ENCODE measurements at regions not wholly inside any gene's neighbourhood (a gene's known extent, or its start where the extent isn't known, plus 50 kb on each side); places are given as distances from the start of the nearest gene placed in this dataset.
A peak's percentile ranks its signal among the peaks of the same experiment; 100 is the strongest.

DNA sequence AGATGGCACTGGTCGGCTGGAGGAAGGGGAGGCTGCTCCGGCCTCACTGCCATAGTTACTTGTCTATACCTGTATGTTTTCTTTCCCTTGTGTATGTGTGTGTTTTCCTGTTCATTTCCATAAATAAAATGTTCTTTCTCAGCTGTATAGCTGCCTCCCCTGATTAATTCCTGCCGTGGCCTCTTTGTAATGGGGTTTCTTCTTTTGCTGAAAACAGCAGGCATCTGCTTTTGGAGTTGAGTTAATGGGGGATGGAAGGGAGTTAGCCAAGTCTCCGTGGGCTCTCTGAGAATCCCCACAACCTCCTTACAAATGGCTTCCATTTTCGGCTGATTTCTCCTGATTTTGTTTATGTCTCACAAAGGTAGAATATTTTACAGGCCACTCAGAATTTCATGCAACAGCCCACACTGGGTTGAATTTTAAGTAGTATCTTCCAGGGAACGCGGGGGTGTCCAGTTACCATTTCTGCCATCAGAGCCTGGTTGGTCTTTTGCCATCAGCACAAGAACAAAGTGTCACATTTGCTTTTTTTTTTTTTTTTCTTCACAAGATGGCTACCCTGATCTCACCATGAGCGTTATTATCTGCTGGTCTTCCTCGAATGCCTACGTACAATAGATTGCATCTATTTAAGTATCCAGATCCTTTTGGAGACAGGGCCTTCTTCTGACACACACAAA is 88.1 kb upstream of the NRP1 start:
- peaks cover 18% of the 10 kb centered on the region for H3K4me1 ChIP-seq (ENCODE audit: insufficient read depth, low read length)
- H2AFZ ChIP-seq (ENCODE audit: low read depth, low read length) = peak overlapping the region; percentile 60
- H3K4me3 ChIP-seq (ENCODE audit: low read length) = no peak overlapping the region
- no peaks in the 10 kb centered on the region for H3K9me3 ChIP-seq (ENCODE audit: low read length)
- no peaks in the 10 kb centered on the region for H3K27me3 ChIP-seq (ENCODE audit: insufficient read depth, low read length)
- H3K36me3 ChIP-seq (ENCODE audit: insufficient read depth, low read length) = no peaks in the 10 kb centered on the region

DNA sequence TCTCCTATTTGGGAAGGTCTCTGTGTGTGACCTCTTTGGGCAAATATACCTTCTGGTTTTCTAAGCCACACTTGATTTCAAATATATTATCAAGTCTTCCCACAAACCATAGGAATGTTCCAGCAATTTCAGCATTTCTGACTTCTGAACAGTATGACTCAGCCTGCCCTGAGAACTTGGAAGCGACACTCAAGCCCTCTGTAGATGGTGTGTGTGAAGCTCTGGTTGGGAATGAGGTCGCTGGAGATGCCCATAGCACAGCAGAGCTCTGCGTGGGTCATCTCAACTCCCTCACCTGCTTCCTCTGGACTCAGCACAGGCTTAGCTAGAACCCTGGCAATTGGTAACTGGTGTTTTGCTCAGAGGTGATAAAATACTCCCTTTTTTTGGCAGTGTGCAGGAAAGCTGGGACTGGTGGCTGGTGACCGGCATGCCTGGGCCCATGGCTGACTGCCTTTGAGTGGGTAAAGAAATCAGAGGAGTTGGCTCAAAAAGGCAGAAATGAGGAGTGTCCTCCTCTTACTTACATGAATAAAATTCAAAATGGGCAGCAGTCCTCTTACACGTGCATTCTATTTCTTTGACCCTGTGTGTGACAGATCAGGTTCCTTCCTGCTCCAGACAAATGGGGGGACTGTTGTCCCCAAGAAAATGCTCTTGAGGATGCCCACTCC is 87.5 kb upstream of the NRP1 start:
- Histone ChIP-seq H2AFZ (ENCODE audit: low read depth, low read length) (peak overlapping the region; percentile 60), H3K4me3 (ENCODE audit: low read length) (no peak overlapping the region), H3K4me1 (ENCODE audit: insufficient read depth, low read length) (peaks cover 18% of the 10 kb centered on the region), H3K36me3 (ENCODE audit: insufficient read depth, low read length) (no peaks in the 10 kb centered on the region), H3K9me3 (ENCODE audit: low read length) (no peaks in the 10 kb centered on the region), H3K27me3 (ENCODE audit: insufficient read depth, low read length) (no peaks in the 10 kb centered on the region)

DNA sequence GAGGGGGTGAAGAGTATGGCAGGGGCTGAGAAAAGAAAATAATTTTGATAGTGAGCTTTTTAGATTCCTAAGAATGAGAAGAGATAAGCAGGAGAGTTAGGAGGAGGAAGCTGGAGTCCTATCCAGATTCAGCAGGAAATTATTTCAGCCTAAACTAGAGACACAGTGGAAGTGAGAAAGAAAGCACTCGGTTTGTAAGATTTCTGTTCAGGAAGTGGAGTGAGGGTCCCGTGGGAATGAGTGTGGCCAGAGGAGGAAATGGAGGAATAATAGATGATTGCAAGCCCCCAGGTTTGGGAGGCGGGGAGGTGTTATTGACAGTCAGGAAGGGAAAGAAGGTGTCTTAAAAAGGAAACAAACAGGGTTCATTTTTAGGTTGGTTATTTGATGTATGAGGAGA is 84.8 kb upstream of the NRP1 start:
- H3K9me3 ChIP-seq (ENCODE audit: low read length) = no peaks in the 10 kb centered on the region
- no peaks in the 10 kb centered on the region for H3K36me3 ChIP-seq (ENCODE audit: insufficient read depth, low read length)
- H3K27me3 ChIP-seq (ENCODE audit: insufficient read depth, low read length) = no peaks in the 10 kb centered on the region
- H3K4me3 ChIP-seq (ENCODE audit: low read length) = no peak overlapping the region
- peaks cover 15% of the 10 kb centered on the region for H3K4me1 ChIP-seq (ENCODE audit: insufficient read depth, low read length)
- H2AFZ ChIP-seq (ENCODE audit: low read depth, low read length) = no peak overlapping the region

DNA sequence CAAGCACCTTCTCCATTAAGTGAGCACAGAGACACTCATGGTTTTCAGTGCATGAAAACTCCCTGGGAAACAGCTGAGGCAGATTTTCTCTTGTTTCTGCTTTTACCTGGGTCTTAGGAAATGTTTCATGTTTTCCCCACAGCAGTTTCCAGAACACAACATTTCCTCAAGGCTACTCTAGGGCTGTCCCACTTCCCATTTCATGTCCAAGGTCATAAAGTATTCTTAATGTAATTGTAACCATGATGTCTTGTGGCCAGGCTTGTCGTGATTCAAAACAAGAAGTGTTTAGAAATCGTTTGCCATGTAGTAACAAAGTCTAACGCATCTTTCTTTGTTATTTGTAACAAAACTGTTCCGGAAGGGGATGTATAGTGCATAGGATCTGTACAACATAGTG is 83.8 kb upstream of the NRP1 start:
- no peak overlapping the region for H2AFZ ChIP-seq (ENCODE audit: low read depth, low read length)
- H3K9me3 ChIP-seq (ENCODE audit: low read length) = no peaks in the 10 kb centered on the region
- H3K36me3 ChIP-seq (ENCODE audit: insufficient read depth, low read length) = no peaks in the 10 kb centered on the region
- no peaks in the 10 kb centered on the region for H3K27me3 ChIP-seq (ENCODE audit: insufficient read depth, low read length)
- H3K4me1 ChIP-seq (ENCODE audit: insufficient read depth, low read length) = peaks cover 15% of the 10 kb centered on the region
- H3K4me3 ChIP-seq (ENCODE audit: low read length) = no peak overlapping the region

DNA sequence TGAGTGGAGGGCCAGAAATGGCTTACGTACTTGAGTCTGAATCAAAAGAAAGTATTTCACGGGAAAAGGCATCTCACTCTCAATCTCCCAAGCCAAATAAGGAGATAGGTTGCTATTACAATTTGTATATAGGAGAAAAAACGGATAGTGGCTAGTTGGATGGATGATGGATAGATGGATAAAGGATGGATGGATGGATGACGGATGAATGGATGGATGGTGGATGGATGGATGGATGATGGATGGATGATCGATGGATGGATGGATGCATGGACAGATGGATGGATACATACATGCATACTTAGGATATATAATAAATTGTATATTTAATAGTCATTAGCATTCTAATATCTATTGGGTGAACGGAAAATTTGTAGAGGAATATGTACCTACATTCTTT is 82.2 kb upstream of the NRP1 start:
- Histone ChIP-seq H3K9me3 (ENCODE audit: low read length) (no peaks in the 10 kb centered on the region), H2AFZ (ENCODE audit: low read depth, low read length) (no peak overlapping the region), H3K36me3 (ENCODE audit: insufficient read depth, low read length) (no peaks in the 10 kb centered on the region), H3K27me3 (ENCODE audit: insufficient read depth, low read length) (no peaks in the 10 kb centered on the region), H3K4me3 (ENCODE audit: low read length) (no peak overlapping the region), H3K4me1 (ENCODE audit: insufficient read depth, low read length) (no peaks in the 10 kb centered on the region)

GRCh38 chr10:33416209-33416608 is 81.7 kb upstream of the NRP1 start:
- no peaks in the 10 kb centered on the region for H3K9me3 ChIP-seq (ENCODE audit: low read length)
- no peaks in the 10 kb centered on the region for H3K4me1 ChIP-seq (ENCODE audit: insufficient read depth, low read length)
- no peaks in the 10 kb centered on the region for H3K27me3 ChIP-seq (ENCODE audit: insufficient read depth, low read length)
- no peak overlapping the region for H2AFZ ChIP-seq (ENCODE audit: low read depth, low read length)
- H3K36me3 ChIP-seq (ENCODE audit: insufficient read depth, low read length) = no peaks in the 10 kb centered on the region
- no peak overlapping the region for H3K4me3 ChIP-seq (ENCODE audit: low read length)

DNA sequence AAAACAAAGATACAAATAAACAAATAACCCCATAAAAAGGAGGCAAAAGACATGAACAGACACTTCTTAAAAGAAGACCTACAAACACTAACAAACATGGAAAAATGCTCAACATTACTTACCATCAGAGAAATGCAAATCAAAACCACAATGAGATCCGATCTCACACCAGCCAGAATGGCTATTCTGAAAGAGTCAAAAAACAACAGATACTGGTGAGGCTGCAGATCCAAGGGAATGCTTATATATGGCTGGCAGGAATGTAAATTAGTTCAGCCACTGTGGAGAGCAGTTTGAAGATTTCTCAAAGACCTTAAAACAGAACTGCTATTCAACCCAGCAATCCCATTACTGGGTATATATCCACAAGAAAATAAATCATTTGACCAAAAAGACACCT is 80.4 kb upstream of the NRP1 start:
- no peaks in the 10 kb centered on the region for H3K4me1 ChIP-seq (ENCODE audit: insufficient read depth, low read length)
- no peak overlapping the region for H2AFZ ChIP-seq (ENCODE audit: low read depth, low read length)
- no peaks in the 10 kb centered on the region for H3K27me3 ChIP-seq (ENCODE audit: insufficient read depth, low read length)
- no peak overlapping the region for H3K4me3 ChIP-seq (ENCODE audit: low read length)
- no peaks in the 10 kb centered on the region for H3K9me3 ChIP-seq (ENCODE audit: low read length)
- no peaks in the 10 kb centered on the region for H3K36me3 ChIP-seq (ENCODE audit: insufficient read depth, low read length)

- no peaks in the 10 kb centered on the region for H3K36me3 ChIP-seq (ENCODE audit: insufficient read depth, low read length)
- no peaks in the 10 kb centered on the region for H3K27me3 ChIP-seq (ENCODE audit: insufficient read depth, low read length)
- H3K4me3 ChIP-seq (ENCODE audit: low read length) = no peak overlapping the region
- no peaks in the 10 kb centered on the region for H3K9me3 ChIP-seq (ENCODE audit: low read length)
- H2AFZ ChIP-seq (ENCODE audit: low read depth, low read length) = no peak overlapping the region
- H3K4me1 ChIP-seq (ENCODE audit: insufficient read depth, low read length) = no peaks in the 10 kb centered on the region
Measured at GRCh38 chr10:33412653-33413361, 78.3 kb upstream of the NRP1 start.

DNA sequence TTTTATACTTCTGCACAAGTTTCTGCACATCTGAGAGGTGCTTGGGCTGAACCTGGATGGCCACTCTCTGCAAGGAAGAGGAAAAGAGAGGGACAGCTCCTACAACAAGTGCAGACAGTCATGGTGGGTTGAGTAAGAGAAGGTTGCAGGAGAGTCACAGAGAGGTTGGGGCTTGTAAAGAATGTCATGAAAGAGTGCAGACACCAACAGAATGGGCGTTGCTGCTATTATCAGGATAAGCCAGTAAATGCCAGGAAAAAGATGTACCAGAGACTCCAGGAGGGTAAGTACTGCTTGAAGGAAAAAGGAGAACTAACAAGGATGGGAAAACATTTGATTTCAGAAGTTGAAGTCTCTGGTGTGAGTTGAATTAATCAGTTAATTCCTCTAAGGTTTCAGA is 77.8 kb upstream of the NRP1 start:
- Histone ChIP-seq H2AFZ (ENCODE audit: low read depth, low read length) (no peak overlapping the region), H3K4me1 (ENCODE audit: insufficient read depth, low read length) (no peaks in the 10 kb centered on the region), H3K36me3 (ENCODE audit: insufficient read depth, low read length) (no peaks in the 10 kb centered on the region), H3K9me3 (ENCODE audit: low read length) (no peaks in the 10 kb centered on the region), H3K27me3 (ENCODE audit: insufficient read depth, low read length) (no peaks in the 10 kb centered on the region), H3K4me3 (ENCODE audit: low read length) (no peak overlapping the region)

DNA sequence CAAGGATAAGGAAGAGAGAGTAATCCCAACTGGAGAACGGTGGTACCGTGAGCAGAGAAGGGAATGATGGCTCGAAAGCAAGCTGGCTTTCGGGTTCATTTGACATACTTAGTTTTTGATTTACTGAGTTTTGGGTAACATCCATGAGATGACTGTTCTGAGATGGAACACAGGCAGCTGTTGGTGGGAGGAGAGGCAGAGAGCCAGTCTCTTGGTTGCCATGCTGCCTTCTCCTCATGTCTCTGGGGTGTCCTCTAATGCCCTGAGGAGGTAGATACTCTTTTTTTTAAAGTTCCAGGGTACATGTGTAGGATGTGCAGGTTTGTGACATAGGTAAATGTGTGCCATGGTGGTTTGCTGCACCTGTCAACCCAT is 76.4 kb upstream of the NRP1 start:
- no peaks in the 10 kb centered on the region for H3K9me3 ChIP-seq (ENCODE audit: low read length)

GRCh38 chr10:33410096-33410859 is 75.8 kb upstream of the NRP1 start:
- no peaks in the 10 kb centered on the region for H3K4me1 ChIP-seq (ENCODE audit: insufficient read depth, low read length)
- H3K9me3 ChIP-seq (ENCODE audit: low read length) = no peaks in the 10 kb centered on the region
- no peaks in the 10 kb centered on the region for H3K27me3 ChIP-seq (ENCODE audit: insufficient read depth, low read length)
- no peak overlapping the region for H2AFZ ChIP-seq (ENCODE audit: low read depth, low read length)
- H3K4me3 ChIP-seq (ENCODE audit: low read length) = no peak overlapping the region
- no peaks in the 10 kb centered on the region for H3K36me3 ChIP-seq (ENCODE audit: insufficient read depth, low read length)

More for the DNA sequence above, 76.4 kb upstream of the NRP1 start:
- Histone ChIP-seq H3K4me1 (ENCODE audit: insufficient read depth, low read length) (no peaks in the 10 kb centered on the region), H3K4me3 (ENCODE audit: low read length) (no peak overlapping the region), H2AFZ (ENCODE audit: low read depth, low read length) (no peak overlapping the region), H3K36me3 (ENCODE audit: insufficient read depth, low read length) (no peaks in the 10 kb centered on the region), H3K27me3 (ENCODE audit: insufficient read depth, low read length) (no peaks in the 10 kb centered on the region)

GRCh38 chr10:33406596-33406995 is 72.1 kb upstream of the NRP1 start:
- H3K4me1 ChIP-seq (ENCODE audit: insufficient read depth, low read length) = no peaks in the 10 kb centered on the region
- H2AFZ ChIP-seq (ENCODE audit: low read depth, low read length) = no peak overlapping the region
- no peaks in the 10 kb centered on the region for H3K27me3 ChIP-seq (ENCODE audit: insufficient read depth, low read length)
- no peaks in the 10 kb centered on the region for H3K9me3 ChIP-seq (ENCODE audit: low read length)
- no peaks in the 10 kb centered on the region for H3K36me3 ChIP-seq (ENCODE audit: insufficient read depth, low read length)
- H3K4me3 ChIP-seq (ENCODE audit: low read length) = no peak overlapping the region

Measured in neuron (in vitro differentiated cells).